ENCODE measurements at regions not wholly inside any gene's neighbourhood (a gene's known extent, or its start where the extent isn't known, plus 50 kb on each side); places are given as distances from the start of the nearest gene placed in this dataset.

DNA sequence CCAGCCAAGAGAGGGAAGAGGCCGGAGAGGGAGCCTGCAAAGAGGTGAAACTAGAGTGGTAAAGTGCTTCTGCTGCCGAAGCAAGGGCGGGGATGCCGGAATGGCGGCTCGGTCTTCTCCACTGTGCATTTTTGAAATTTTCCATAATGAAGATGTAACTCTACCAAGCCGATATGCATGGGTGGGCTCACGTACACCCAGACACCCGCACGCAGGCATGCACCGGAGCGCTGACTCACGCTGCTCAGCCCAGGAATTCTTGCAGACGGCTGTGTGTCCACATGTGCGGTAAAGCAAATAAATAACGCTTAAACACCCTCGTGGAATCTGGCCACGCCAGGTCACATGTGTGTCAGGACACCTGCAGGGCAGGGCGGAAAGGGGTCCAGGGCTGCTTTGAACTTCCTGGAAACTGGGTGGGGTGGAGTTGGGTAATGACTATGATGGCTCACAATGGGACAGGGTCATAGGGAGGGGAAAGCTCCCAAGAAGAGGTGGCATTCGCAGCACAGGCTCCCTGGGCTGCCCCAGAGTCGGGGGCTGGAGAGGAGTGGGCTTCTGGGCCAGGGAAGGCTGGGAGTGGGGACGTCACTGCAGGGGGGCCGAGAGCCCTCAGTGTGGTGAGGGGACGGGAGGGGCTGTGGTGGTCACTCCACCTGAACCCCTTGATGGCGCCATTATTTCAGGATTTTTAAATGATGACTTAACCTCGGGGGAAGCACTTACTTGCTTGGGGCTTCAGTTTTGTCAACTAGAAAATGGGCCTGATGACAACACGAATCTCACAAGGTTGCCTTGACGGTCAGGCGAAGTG is 265.5 kb downstream of the PARN start (continued):
- no peak for TF ChIP-seq ASH1L (IDR thresholded peaks at IDR 0.05; ENCODE audit: borderline replicate concordance, low read depth, partially characterized antibody)
- TF ChIP-seq, protein P1, sequence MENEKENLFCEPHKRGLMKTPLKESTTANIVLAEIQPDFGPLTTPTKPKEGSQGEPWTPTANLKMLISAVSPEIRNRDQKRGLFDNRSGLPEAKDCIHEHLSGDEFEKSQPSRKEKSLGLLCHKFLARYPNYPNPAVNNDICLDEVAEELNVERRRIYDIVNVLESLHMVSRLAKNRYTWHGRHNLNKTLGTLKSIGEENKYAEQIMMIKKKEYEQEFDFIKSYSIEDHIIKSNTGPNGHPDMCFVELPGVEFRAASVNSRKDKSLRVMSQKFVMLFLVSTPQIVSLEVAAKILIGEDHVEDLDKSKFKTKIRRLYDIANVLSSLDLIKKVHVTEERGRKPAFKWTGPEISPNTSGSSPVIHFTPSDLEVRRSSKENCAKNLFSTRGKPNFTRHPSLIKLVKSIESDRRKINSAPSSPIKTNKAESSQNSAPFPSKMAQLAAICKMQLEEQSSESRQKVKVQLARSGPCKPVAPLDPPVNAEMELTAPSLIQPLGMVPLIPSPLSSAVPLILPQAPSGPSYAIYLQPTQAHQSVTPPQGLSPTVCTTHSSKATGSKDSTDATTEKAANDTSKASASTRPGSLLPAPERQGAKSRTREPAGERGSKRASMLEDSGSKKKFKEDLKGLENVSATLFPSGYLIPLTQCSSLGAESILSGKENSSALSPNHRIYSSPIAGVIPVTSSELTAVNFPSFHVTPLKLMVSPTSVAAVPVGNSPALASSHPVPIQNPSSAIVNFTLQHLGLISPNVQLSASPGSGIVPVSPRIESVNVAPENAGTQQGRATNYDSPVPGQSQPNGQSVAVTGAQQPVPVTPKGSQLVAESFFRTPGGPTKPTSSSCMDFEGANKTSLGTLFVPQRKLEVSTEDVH (IDR thresholded peaks at IDR 0.05; ENCODE audit: low read depth, partially characterized antibody) = no peak
- no peak for TF ChIP-seq HDAC2 (IDR thresholded peaks at IDR 0.05)
- TF ChIP-seq, protein P2, sequence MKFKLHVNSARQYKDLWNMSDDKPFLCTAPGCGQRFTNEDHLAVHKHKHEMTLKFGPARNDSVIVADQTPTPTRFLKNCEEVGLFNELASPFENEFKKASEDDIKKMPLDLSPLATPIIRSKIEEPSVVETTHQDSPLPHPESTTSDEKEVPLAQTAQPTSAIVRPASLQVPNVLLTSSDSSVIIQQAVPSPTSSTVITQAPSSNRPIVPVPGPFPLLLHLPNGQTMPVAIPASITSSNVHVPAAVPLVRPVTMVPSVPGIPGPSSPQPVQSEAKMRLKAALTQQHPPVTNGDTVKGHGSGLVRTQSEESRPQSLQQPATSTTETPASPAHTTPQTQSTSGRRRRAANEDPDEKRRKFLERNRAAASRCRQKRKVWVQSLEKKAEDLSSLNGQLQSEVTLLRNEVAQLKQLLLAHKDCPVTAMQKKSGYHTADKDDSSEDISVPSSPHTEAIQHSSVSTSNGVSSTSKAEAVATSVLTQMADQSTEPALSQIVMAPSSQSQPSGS (CRISPR knock-in tag; IDR thresholded peaks at IDR 0.05) = no peak
- TF ChIP-seq, protein P3, sequence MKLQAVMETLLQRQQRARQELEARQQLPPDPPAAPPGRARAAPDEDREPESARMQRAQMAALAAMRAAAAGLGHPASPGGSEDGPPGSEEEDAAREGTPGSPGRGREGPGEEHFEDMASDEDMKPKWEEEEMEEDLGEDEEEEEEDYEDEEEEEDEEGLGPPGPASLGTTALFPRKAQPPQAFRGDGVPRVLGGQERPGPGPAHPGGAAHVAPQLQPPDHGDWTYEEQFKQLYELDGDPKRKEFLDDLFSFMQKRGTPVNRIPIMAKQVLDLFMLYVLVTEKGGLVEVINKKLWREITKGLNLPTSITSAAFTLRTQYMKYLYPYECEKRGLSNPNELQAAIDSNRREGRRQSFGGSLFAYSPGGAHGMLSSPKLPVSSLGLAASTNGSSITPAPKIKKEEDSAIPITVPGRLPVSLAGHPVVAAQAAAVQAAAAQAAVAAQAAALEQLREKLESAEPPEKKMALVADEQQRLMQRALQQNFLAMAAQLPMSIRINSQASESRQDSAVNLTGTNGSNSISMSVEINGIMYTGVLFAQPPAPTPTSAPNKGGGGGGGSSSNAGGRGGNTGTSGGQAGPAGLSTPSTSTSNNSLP (IDR thresholded peaks at IDR 0.05; ENCODE audit: borderline replicate concordance, low read depth, low read length) = no peak
- TF ChIP-seq KLF1 (tag; IDR thresholded peaks at IDR 0.05) = no peak
- TF ChIP-seq, protein P4, sequence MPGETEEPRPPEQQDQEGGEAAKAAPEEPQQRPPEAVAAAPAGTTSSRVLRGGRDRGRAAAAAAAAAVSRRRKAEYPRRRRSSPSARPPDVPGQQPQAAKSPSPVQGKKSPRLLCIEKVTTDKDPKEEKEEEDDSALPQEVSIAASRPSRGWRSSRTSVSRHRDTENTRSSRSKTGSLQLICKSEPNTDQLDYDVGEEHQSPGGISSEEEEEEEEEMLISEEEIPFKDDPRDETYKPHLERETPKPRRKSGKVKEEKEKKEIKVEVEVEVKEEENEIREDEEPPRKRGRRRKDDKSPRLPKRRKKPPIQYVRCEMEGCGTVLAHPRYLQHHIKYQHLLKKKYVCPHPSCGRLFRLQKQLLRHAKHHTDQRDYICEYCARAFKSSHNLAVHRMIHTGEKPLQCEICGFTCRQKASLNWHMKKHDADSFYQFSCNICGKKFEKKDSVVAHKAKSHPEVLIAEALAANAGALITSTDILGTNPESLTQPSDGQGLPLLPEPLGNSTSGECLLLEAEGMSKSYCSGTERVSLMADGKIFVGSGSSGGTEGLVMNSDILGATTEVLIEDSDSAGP (CRISPR knock-in tag; IDR thresholded peaks at IDR 0.05) = no peak
- no peak for TF ChIP-seq ZKSCAN3 (CRISPR knock-in tag; IDR thresholded peaks at IDR 0.05)
- no peak for TF ChIP-seq TAL1 (IDR thresholded peaks at IDR 0.05)
- no peak for TF ChIP-seq ZNF347 (CRISPR knock-in tag; IDR thresholded peaks at IDR 0.05; ENCODE audit: low read depth)
- no peak for TF ChIP-seq PCBP2 (IDR thresholded peaks at IDR 0.05; ENCODE audit: low read depth, low read length, poor library complexity, severe bottlenecking)
- TF ChIP-seq, protein P5, sequence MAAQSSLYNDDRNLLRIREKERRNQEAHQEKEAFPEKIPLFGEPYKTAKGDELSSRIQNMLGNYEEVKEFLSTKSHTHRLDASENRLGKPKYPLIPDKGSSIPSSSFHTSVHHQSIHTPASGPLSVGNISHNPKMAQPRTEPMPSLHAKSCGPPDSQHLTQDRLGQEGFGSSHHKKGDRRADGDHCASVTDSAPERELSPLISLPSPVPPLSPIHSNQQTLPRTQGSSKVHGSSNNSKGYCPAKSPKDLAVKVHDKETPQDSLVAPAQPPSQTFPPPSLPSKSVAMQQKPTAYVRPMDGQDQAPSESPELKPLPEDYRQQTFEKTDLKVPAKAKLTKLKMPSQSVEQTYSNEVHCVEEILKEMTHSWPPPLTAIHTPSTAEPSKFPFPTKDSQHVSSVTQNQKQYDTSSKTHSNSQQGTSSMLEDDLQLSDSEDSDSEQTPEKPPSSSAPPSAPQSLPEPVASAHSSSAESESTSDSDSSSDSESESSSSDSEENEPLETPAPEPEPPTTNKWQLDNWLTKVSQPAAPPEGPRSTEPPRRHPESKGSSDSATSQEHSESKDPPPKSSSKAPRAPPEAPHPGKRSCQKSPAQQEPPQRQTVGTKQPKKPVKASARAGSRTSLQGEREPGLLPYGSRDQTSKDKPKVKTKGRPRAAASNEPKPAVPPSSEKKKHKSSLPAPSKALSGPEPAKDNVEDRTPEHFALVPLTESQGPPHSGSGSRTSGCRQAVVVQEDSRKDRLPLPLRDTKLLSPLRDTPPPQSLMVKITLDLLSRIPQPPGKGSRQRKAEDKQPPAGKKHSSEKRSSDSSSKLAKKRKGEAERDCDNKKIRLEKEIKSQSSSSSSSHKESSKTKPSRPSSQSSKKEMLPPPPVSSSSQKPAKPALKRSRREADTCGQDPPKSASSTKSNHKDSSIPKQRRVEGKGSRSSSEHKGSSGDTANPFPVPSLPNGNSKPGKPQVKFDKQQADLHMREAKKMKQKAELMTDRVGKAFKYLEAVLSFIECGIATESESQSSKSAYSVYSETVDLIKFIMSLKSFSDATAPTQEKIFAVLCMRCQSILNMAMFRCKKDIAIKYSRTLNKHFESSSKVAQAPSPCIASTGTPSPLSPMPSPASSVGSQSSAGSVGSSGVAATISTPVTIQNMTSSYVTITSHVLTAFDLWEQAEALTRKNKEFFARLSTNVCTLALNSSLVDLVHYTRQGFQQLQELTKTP (IDR thresholded peaks at IDR 0.05; ENCODE audit: low read depth in 1 of 2, partially characterized antibody in 2 of 2) = no peak
- no peak for TF ChIP-seq TCFL5 (CRISPR knock-in tag; conservative IDR thresholded peaks at IDR 0.05)
- TF ChIP-seq STAG1 (CRISPR knock-in tag; IDR thresholded peaks at IDR 0.05; ENCODE audit: borderline replicate concordance) = no peak
